ENCODE measurements at regions not wholly inside any gene's neighbourhood (a gene's known extent, or its start where the extent isn't known, plus 50 kb on each side); places are given as distances from the start of the nearest gene placed in this dataset.

GRCh38 chr5:20446121-20446520, 458.1 kb upstream of the CDH18 start:
- no peak for DNase-seq (ENCODE audit: low read depth)

- no peak for DNase-seq (ENCODE audit: low read depth)
Measured at GRCh38 chr5:20445326-20445860, 457.4 kb upstream of the CDH18 start.

- no peak for DNase-seq (ENCODE audit: low read depth)
Measured at GRCh38 chr5:20434786-20435185, 446.8 kb upstream of the CDH18 start.

GRCh38 chr5:20420991-20421595, 433.1 kb upstream of the CDH18 start:
- DNase-seq (ENCODE audit: low read depth), result no peak
